HG02588 (cell line): ENCODE measurements at regions not wholly inside any gene's neighbourhood (a gene's known extent, or its start where the extent isn't known, plus 50 kb on each side); places are given as distances from the start of the nearest gene placed in this dataset.

Source experiments
- ATAC-seq: cut with Tn5 transposase; IDR thresholded peaks from one replicate; pipeline ENCODE4 v1.9.1; 2021; ENCODE audit warnings: mild to moderate bottlenecking, moderate library complexity; ENCODE audit not compliant: unreplicated experiment

GRCh38 chr4:176898791-176899190 lies 106.1 kb upstream of the VEGFC start:
- no peak for ATAC-seq

- ATAC-seq = peak; percentile 97
These were observed 110.1 kb upstream of the VEGFC start for GRCh38 chr4:176902710-176903323.

- no peak for ATAC-seq
These were observed 114.0 kb upstream of the VEGFC start for GRCh38 chr4:176906709-176907108.

- no peak for ATAC-seq
These were observed 117.9 kb upstream of the VEGFC start for GRCh38 chr4:176910646-176911045.

GRCh38 chr4:176919631-176920030 lies 126.9 kb upstream of the VEGFC start:
- no peak for ATAC-seq

GRCh38 chr4:176920694-176921093 lies 128.0 kb upstream of the VEGFC start:
- no peak for ATAC-seq

- no peak for ATAC-seq
These were observed 128.5 kb upstream of the VEGFC start for GRCh38 chr4:176921256-176921655.

- ATAC-seq = no peak
These were observed 131.5 kb upstream of the VEGFC start for GRCh38 chr4:176924238-176924637.

- ATAC-seq = no peak
These were observed 133.2 kb upstream of the VEGFC start for GRCh38 chr4:176925962-176926361.

GRCh38 chr4:176927117-176927516 lies 134.4 kb upstream of the VEGFC start:
- no peak for ATAC-seq

GRCh38 chr4:176927664-176928063 lies 134.9 kb upstream of the VEGFC start:
- ATAC-seq = no peak

GRCh38 chr4:176939445-176939844 lies 146.7 kb upstream of the VEGFC start:
- no peak for ATAC-seq

GRCh38 chr4:176945334-176945733 lies 152.6 kb upstream of the VEGFC start:
- no peak for ATAC-seq

- ATAC-seq = no peak
These were observed 156.3 kb upstream of the VEGFC start for GRCh38 chr4:176949029-176949428.

GRCh38 chr4:176953021-176953420 lies 160.3 kb upstream of the VEGFC start:
- ATAC-seq = no peak

GRCh38 chr4:176957353-176958118 lies 164.8 kb upstream of the VEGFC start:
- ATAC-seq = no peak

- no peak for ATAC-seq
These were observed 167.3 kb upstream of the VEGFC start for GRCh38 chr4:176959980-176960379.

GRCh38 chr4:176963121-176963520 lies 170.4 kb upstream of the VEGFC start:
- no peak for ATAC-seq

GRCh38 chr4:176964116-176964691 lies 171.5 kb upstream of the VEGFC start:
- no peak for ATAC-seq

GRCh38 chr4:176967586-176967985 lies 174.9 kb upstream of the VEGFC start:
- no peak for ATAC-seq

- no peak for ATAC-seq
These were observed 175.4 kb upstream of the VEGFC start for GRCh38 chr4:176968094-176968493.

GRCh38 chr4:176969011-176969410 lies 176.3 kb upstream of the VEGFC start:
- ATAC-seq = no peak
